PC-9 (cell line): ENCODE measurements at regions not wholly inside any gene's neighbourhood (a gene's known extent, or its start where the extent isn't known, plus 50 kb on each side); places are given as distances from the start of the nearest gene placed in this dataset.
"Not testable (repeated sequence)": the region's sequence is repeated elsewhere in the genome, so short reads cannot be mapped to it uniquely, and the experiment has no call there.

Experiments
- BruUV-seq: library from RNA; stranded (reverse); fragments of 400-500 nt; replicated peaks from 2 replicates; lab custom pipeline; 2021; lab: Mats Ljungman, UMichigan
- CTCF ChIA-PET: fragments of 300-600 bp; sonication (Branson Sonifier 250); formaldehyde crosslinking; loops from one replicate; lab custom pipeline; 2022; ENCODE audit warnings: antibody characterized with exemption; lab: Charles Lee
- POLR2A ChIA-PET: fragments of 300-600 bp; sonication (Branson Sonifier 250); formaldehyde crosslinking; loops from one replicate; lab custom pipeline; 2022; ENCODE audit warnings: antibody characterized with exemption; ENCODE audit not compliant: unreplicated experiment; lab: Charles Lee
- DNase-seq, 2 experiments: peaks; one replicate each; pipeline versions ENCODE4 v3.0.0 to v3.0.0-alpha.2; 2015 to 2022; ENCODE audit warnings: mixed read lengths in 1 of 2
- H2AFZ ChIP-seq: fragments of 200-600 bp; sonication (generic); 2 replicates; pipeline ENCODE4 v1.8.1; 2017; ENCODE audit warnings: antibody characterized with exemption
- H3F3A ChIP-seq: fragments of 200-600 bp; sonication (generic); 2 replicates; pipeline ENCODE4 v1.8.1; 2017; ENCODE audit warnings: antibody characterized with exemption, mild to moderate bottlenecking, low read depth; ENCODE audit not compliant: insufficient read depth
- H3K27ac ChIP-seq: fragments of 200-600 bp; sonication (generic); 2 replicates; pipeline ENCODE4 v1.6.1; 2016; ENCODE audit warnings: mixed run types
- H3K27me3 ChIP-seq: fragments of 200-600 bp; sonication (generic); 2 replicates; pipeline ENCODE4 v1.6.1; 2016; ENCODE audit warnings: low read depth, mixed run types; ENCODE audit not compliant: insufficient read depth
- H3K36me3 ChIP-seq: fragments of 200-600 bp; sonication (generic); 2 replicates; pipeline ENCODE4 v1.6.1; 2016; ENCODE audit warnings: low read depth, mixed run types
- H3K4me1 ChIP-seq: fragments of 200-600 bp; sonication (generic); replicated peaks from 2 replicates; pipeline ENCODE4 v1.6.1; 2016; ENCODE audit warnings: mixed run types; ENCODE audit not compliant: insufficient read depth
- H3K4me2 ChIP-seq: fragments of 200-600 bp; sonication (generic); 2 replicates; pipeline ENCODE4 v1.6.1; 2017; ENCODE audit warnings: mixed run types
- H3K4me3 ChIP-seq: fragments of 200-600 bp; sonication (generic); 2 replicates; pipeline ENCODE4 v1.6.1; 2016; ENCODE audit warnings: mixed run types
- H3K79me2 ChIP-seq: fragments of 200-600 bp; sonication (generic); 2 replicates; pipeline ENCODE4 v1.6.1; 2017; ENCODE audit warnings: low read depth, mixed run types
- H3K9me2 ChIP-seq: fragments of 200-600 bp; sonication (generic); 2 replicates; pipeline ENCODE4 v1.8.1; 2017; ENCODE audit warnings: mild to moderate bottlenecking; ENCODE audit not compliant: insufficient read depth
- H3K9me3 ChIP-seq: fragments of 200-600 bp; sonication (generic); 2 replicates; pipeline ENCODE4 v1.8.1; 2016; ENCODE audit warnings: low read depth; ENCODE audit not compliant: insufficient read depth
- H4K20me1 ChIP-seq: fragments of 200-600 bp; sonication (generic); 2 replicates; pipeline ENCODE4 v1.8.1; 2017; ENCODE audit not compliant: insufficient read depth
- EZH2 ChIP-seq: fragments of 200-600 bp; sonication (generic); IDR thresholded peaks from 2 replicates; pipeline ENCODE4 v1.8.0; 2017; ENCODE audit warnings: antibody characterized with exemption, low read depth
- intact Hi-C: fragments of 100-400 bp; cut with micrococcal nuclease; formaldehyde crosslinking; loops from one replicate; pipeline ENCODE4 v1.10.0; 2022; ENCODE audit not compliant: unreplicated experiment
- TF ChIP-seq, protein P1 (sequence below): fragments of 200-600 bp; sonication (generic); conservative IDR thresholded peaks from 2 replicates; pipeline ENCODE4 v1.6.1; 2017; ENCODE audit warnings: mixed run types, antibody characterized with exemption, mild to moderate bottlenecking, moderate library complexity

DNA sequence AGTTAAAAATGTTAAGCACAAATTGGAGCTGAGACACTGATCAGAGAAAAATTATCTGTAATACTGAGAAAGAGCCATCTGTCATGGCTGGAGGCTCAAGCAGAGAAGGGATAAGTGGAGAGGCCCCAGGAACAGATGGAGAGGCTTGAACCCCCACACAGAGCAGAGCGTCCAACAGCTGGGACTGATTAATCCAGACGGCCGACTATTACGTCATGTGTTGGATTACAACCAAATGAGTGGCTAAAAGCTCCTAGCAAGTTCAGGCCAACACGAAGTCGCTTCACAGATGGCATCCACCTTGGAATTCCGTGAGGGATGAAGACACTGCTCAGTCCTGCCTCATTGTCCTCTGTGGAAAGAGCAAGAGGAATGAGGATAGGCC lies 57.7 kb upstream of the ATXN3L start:
- TF ChIP-seq EZH2: no peak
- TF ChIP-seq, protein P1, sequence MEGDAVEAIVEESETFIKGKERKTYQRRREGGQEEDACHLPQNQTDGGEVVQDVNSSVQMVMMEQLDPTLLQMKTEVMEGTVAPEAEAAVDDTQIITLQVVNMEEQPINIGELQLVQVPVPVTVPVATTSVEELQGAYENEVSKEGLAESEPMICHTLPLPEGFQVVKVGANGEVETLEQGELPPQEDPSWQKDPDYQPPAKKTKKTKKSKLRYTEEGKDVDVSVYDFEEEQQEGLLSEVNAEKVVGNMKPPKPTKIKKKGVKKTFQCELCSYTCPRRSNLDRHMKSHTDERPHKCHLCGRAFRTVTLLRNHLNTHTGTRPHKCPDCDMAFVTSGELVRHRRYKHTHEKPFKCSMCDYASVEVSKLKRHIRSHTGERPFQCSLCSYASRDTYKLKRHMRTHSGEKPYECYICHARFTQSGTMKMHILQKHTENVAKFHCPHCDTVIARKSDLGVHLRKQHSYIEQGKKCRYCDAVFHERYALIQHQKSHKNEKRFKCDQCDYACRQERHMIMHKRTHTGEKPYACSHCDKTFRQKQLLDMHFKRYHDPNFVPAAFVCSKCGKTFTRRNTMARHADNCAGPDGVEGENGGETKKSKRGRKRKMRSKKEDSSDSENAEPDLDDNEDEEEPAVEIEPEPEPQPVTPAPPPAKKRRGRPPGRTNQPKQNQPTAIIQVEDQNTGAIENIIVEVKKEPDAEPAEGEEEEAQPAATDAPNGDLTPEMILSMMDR: no peak
- no peaks in the 10 kb centered on the region for H3K27me3 ChIP-seq
- intact Hi-C loops: no loop called here
- CTCF ChIA-PET: no interaction called here
- no peak overlapping the region for H3K27ac ChIP-seq
- H3F3A ChIP-seq: no peaks in the 10 kb centered on the region
- DNase-seq: no peak
- H3K9me2 ChIP-seq: no peaks in the 10 kb centered on the region
- no peak overlapping the region for H3K4me2 ChIP-seq
- no peaks in the 10 kb centered on the region for H3K9me3 ChIP-seq
- no peaks in the 10 kb centered on the region for H3K36me3 ChIP-seq
- no peak overlapping the region for H2AFZ ChIP-seq
- no peaks in the 10 kb centered on the region for H4K20me1 ChIP-seq
- H3K79me2 ChIP-seq: no peaks in the 10 kb centered on the region
- H3K4me1 ChIP-seq: peaks cover 10% of the 10 kb centered on the region; the same call in 1 of the 2 replicates
- POLR2A ChIA-PET: no interaction called here
- BruUV-seq: no TSS peak
- H3K4me3 ChIP-seq: no peak overlapping the region

DNA sequence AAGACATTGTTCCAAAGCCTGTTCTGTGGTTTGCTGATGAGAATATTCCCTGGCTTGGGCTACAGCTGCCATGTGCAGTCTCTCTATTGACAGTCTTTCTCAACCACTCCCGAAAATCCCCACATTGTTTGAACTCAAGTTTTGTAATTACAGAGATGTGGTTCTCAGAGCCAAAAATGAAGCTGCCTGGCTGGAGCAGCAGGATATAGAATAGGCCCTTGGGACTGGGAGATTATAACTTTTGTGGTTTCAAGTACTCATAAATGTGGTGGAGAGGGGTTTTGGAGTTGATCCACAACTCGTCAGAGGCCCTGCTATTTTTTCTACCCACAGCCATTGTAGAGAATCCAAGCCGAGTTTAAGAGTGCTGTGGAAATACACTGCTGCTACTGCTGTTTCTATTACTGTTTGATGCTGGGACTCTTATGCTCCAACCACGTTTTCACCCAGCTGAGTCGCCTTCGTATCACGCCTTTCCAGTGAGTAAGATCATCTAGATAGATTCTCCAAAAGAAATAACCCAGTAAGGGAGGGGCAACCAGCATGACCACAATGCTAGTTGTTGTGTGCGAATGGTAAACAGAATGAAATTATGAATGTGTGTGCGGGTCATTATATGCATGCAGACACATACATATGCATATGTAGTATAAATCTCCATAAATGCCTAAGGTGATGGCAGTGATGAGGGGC lies 57.1 kb upstream of the ATXN3L start:
- Histone ChIP-seq H3K79me2 (no peaks in the 10 kb centered on the region), H3K9me2 (no peaks in the 10 kb centered on the region), H3K9me3 (no peaks in the 10 kb centered on the region), H2AFZ (no peak overlapping the region), H3K36me3 (no peaks in the 10 kb centered on the region), H3K27me3 (no peaks in the 10 kb centered on the region), H4K20me1 (no peaks in the 10 kb centered on the region), H3K4me3 (no peak overlapping the region), H3K4me2 (no peak overlapping the region), H3K27ac (no peak overlapping the region), H3K4me1 (peaks cover 10% of the 10 kb centered on the region; the same call in 1 of the 2 replicates), H3F3A (no peaks in the 10 kb centered on the region)
- no TSS peak for BruUV-seq
- ChIA-PET POLR2A (no interaction called here), CTCF (no interaction called here)
- no peak for DNase-seq
- intact Hi-C loops: no loop called here
- TF ChIP-seq, protein P1: no peak
- TF ChIP-seq EZH2: no peak

GRCh38 chrX:13375596-13375995 lies 55.7 kb upstream of the ATXN3L start:
- H3K9me3 ChIP-seq, H4K20me1 ChIP-seq, H3F3A ChIP-seq, H3K4me3 ChIP-seq, DNase-seq, H3K27ac ChIP-seq, CTCF ChIA-PET, H3K9me2 ChIP-seq, H3K36me3 ChIP-seq, H3K4me1 ChIP-seq, H3K27me3 ChIP-seq, POLR2A ChIA-PET, H2AFZ ChIP-seq, BruUV-seq, H3K4me2 ChIP-seq, intact Hi-C loops, H3K79me2 ChIP-seq: not testable (repeated sequence)

- Histone ChIP-seq H3K4me1 (0 out of 2 replicates have a peak, but pooled peaks cover 3% of the 10 kb centered on the region), H4K20me1 (no peaks in the 10 kb centered on the region), H3K9me3 (no peaks in the 10 kb centered on the region), H3K27ac (no peak overlapping the region), H3K4me2 (no peak overlapping the region), H2AFZ (no peak overlapping the region), H3F3A (no peaks in the 10 kb centered on the region), H3K9me2 (no peaks in the 10 kb centered on the region), H3K36me3 (no peaks in the 10 kb centered on the region), H3K27me3 (no peaks in the 10 kb centered on the region), H3K4me3 (no peak overlapping the region), H3K79me2 (no peaks in the 10 kb centered on the region)
- no peak for DNase-seq
- ChIA-PET POLR2A (no interaction called here), CTCF (no interaction called here)
- BruUV-seq: no TSS peak
- intact Hi-C loops: no loop called here
- TF ChIP-seq EZH2: no peak
- TF ChIP-seq, protein P1: no peak
These were observed 54.5 kb upstream of the ATXN3L start for GRCh38 chrX:13374364-13374763.
